Adrenal gland (tissue), 9 donors: ENCODE measurements at regions not wholly inside any gene's neighbourhood (a gene's known extent, or its start where the extent isn't known, plus 50 kb on each side); places are given as distances from the start of the nearest gene placed in this dataset.

Source experiments
- DNase-seq, 7 donors: peaks; one replicate each; pipeline ENCODE4 v3.0.0-alpha.2; 2019 to 2020
- H3K27ac ChIP-seq, 5 donors: fragments of 200-600 bp; sonication (generic) in 4 of 5; 1 replicate in 3 of 5; 2 replicates in 2 of 5; pipeline versions ENCODE4 v1.5.1 to v1.8.0; 2016 to 2020; ENCODE audit warnings: mild to moderate bottlenecking in 1 of 5
- H3K27me3 ChIP-seq: fragments of 200-600 bp; 2 replicates; pipeline ENCODE4 v1.8.0; 2021
- H3K36me3 ChIP-seq, 2 donors: fragments of 200-600 bp; replicated peaks in 1 of 2; 1 replicate in 1 of 2; 2 replicates in 1 of 2; pipeline versions ENCODE4 v1.5.1 to v1.8.0; 2018 to 2022
- H3K4me1 ChIP-seq, 2 donors: fragments of 200-600 bp; replicated peaks in 1 of 2; 1 replicate in 1 of 2; 2 replicates in 1 of 2; pipeline versions ENCODE4 v1.5.1 to v1.8.0; 2018 to 2021
- H3K4me3 ChIP-seq, 4 donors: fragments of 200-600 bp; sonication (generic) in 3 of 4; one replicate each; pipeline ENCODE4 v1.5.1; 2016 to 2018
- H3K9me3 ChIP-seq, 3 donors: fragments of 200-600 bp; sonication (generic) in 1 of 3; replicated peaks in 1 of 3; 1 replicate in 2 of 3; 2 replicates in 1 of 3; pipeline versions ENCODE4 v1.5.1 to v1.8.0; 2016 to 2021
- POLR2A ChIP-seq, 2 donors: fragments of 450-650 bp; IDR thresholded peaks; one replicate each; pipeline ENCODE4 v1.6.1; 2017; ENCODE audit warnings: antibody characterized with exemption in 2 of 2, mild to moderate bottlenecking in 2 of 2, moderate library complexity in 1 of 2
- WGBS, 4 donors: extraction: QIAGEN DNeasy Blood & Tissue Kit in 2 of 4; methylation state at CpG; one replicate each; pipeline versions ENCODE4 v1.1.5 to v1.1.7; 2013 to 2017; 5-methylcytosine and 5-hydroxymethylcytosine counted together
- intact Hi-C, 2 donors: fragments of 100-400 bp; cut with DNase I; formaldehyde crosslinking; loops; one replicate each; pipeline versions ENCODE4 v1.14.1 to v1.15.0; 2022 to 2023
- TF ChIP-seq, protein P1 (sequence below), 6 experiments: fragments of 450-650 bp in 4 of 6; fragments of 200-600 bp in 2 of 6; sonication (generic) in 1 of 6; IDR thresholded peaks; 1 replicate in 5 of 6; 2 replicates in 1 of 6; pipeline versions ENCODE4 v1.5.1 to v1.8.0; 2016 to 2021; ENCODE audit warnings: antibody characterized with exemption in 6 of 6, mild to moderate bottlenecking in 2 of 6, moderate library complexity in 1 of 6
- donor health status: healthy with polysubstance abuse.
- donor health status: Bipolar disorder and iron deficiency.
- donor health status: DM: yes; HTN: yes; CAD: no.
- donor health status: DM: no; HTN: no; CAD: no.
- donor health status: DM: no; HTN: no; CAD: no.

- H3K4me1 ChIP-seq: no peaks in the 10 kb centered on the region
- DNase-seq: no peak
- intact Hi-C loops: no loop called here
- TF ChIP-seq, protein P1, sequence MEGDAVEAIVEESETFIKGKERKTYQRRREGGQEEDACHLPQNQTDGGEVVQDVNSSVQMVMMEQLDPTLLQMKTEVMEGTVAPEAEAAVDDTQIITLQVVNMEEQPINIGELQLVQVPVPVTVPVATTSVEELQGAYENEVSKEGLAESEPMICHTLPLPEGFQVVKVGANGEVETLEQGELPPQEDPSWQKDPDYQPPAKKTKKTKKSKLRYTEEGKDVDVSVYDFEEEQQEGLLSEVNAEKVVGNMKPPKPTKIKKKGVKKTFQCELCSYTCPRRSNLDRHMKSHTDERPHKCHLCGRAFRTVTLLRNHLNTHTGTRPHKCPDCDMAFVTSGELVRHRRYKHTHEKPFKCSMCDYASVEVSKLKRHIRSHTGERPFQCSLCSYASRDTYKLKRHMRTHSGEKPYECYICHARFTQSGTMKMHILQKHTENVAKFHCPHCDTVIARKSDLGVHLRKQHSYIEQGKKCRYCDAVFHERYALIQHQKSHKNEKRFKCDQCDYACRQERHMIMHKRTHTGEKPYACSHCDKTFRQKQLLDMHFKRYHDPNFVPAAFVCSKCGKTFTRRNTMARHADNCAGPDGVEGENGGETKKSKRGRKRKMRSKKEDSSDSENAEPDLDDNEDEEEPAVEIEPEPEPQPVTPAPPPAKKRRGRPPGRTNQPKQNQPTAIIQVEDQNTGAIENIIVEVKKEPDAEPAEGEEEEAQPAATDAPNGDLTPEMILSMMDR (IDR thresholded peaks at IDR 0.05): no peak
- no peak for TF ChIP-seq POLR2A (IDR thresholded peaks at IDR 0.05)
- no peak overlapping the region for H3K4me3 ChIP-seq
- H3K27me3 ChIP-seq: no peaks in the 10 kb centered on the region
- H3K36me3 ChIP-seq: peaks cover 0 to 4% of the 10 kb centered on the region in 2 donors
- 65 to 85% (median 71%) methylated on average over 2 of the region's 2 CpGs for WGBS, 4 donors
- peaks cover 0 to 5% (median 0%) of the 10 kb centered on the region in 3 donors for H3K9me3 ChIP-seq
- no peak overlapping the region for H3K27ac ChIP-seq
Observed at GRCh38 chr7:22949944-22950343, 64.0 kb downstream of the HYCC1 start.

DNA sequence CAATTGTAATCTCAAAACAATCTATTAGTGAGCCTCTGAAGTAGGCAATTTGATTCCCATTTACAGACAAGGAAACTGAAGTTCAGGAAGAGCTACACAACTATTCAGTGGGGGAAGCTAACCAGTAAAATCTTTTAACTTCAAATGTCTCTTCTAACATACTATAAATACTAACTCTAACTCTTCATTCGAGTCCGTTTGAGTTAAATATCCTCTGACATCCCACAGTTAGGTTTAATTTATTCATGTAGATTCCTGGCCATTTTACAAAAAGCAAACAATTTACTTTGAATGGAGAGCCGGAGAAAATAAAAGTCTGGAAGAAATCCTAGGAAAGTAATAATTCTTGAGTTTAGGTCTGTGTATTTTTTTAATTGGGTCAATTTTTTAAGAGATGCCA is 64.7 kb downstream of the HYCC1 start:
- Histone ChIP-seq H3K9me3 (no peaks in the 10 kb centered on the region), H3K27me3 (no peaks in the 10 kb centered on the region), H3K4me3 (no peak overlapping the region), H3K4me1 (no peaks in the 10 kb centered on the region), H3K36me3 (peaks cover 0 to 4% of the 10 kb centered on the region in 2 donors), H3K27ac (no peak overlapping the region)
- DNase-seq: no peak
- intact Hi-C loops: no loop called here
- TF ChIP-seq, protein P1 (IDR thresholded peaks at IDR 0.05): no peak
- no peak for TF ChIP-seq POLR2A (IDR thresholded peaks at IDR 0.05)
- 56 to 88% (median 66%) methylated on average over 3 of the region's 3 CpGs for WGBS, 4 donors

GRCh38 chr7:22948770-22949169 is 65.2 kb downstream of the HYCC1 start:
- WGBS, 4 donors: 42 to 57% (median 54%) methylated on average over 2 of the region's 2 CpGs
- DNase-seq: no peak
- Histone ChIP-seq H3K4me3 (no peak overlapping the region), H3K4me1 (no peaks in the 10 kb centered on the region), H3K27me3 (no peaks in the 10 kb centered on the region), H3K27ac (no peak overlapping the region), H3K36me3 (peaks cover 0 to 4% of the 10 kb centered on the region in 2 donors), H3K9me3 (no peaks in the 10 kb centered on the region)
- TF ChIP-seq POLR2A (IDR thresholded peaks at IDR 0.05): no peak
- TF ChIP-seq, protein P1 (IDR thresholded peaks at IDR 0.05): no peak
- intact Hi-C loops: no loop called here

DNA sequence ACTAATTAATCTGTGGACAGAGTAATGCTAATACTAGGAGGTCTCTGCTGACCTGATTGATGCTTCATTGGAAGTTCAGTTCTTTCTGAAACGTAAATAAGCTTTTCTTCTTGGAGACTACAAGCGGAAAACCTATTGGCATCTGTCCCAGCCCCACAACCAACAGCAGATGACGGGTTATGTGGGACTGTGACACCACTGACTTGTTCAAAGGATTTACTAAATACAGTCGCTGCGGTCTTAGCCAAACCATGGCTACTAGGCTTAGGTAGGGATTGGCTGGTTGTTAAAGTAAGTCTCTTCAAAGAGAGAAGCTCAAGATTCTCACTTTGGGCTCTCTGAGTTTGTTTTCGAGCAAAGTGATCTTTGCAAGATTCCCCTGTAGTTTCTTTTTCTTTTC is 68.3 kb downstream of the HYCC1 start:
- peaks cover 0 to 4% of the 10 kb centered on the region in 2 donors for H3K36me3 ChIP-seq
- H3K9me3 ChIP-seq: no peaks in the 10 kb centered on the region
- intact Hi-C loops: no loop called here
- H3K4me1 ChIP-seq: no peaks in the 10 kb centered on the region
- DNase-seq: no peak
- TF ChIP-seq POLR2A (IDR thresholded peaks at IDR 0.05): no peak
- TF ChIP-seq, protein P1 (IDR thresholded peaks at IDR 0.05): no peak
- H3K27me3 ChIP-seq: no peaks in the 10 kb centered on the region
- 87 to 99% (median 91%) methylated on average over 6 of the region's 6 CpGs for WGBS, 4 donors
- H3K27ac ChIP-seq: no peak overlapping the region
- H3K4me3 ChIP-seq: no peak overlapping the region
